ENCODE measurements at regions not wholly inside any gene's neighbourhood (a gene's known extent, or its start where the extent isn't known, plus 50 kb on each side); places are given as distances from the start of the nearest gene placed in this dataset.

DNA sequence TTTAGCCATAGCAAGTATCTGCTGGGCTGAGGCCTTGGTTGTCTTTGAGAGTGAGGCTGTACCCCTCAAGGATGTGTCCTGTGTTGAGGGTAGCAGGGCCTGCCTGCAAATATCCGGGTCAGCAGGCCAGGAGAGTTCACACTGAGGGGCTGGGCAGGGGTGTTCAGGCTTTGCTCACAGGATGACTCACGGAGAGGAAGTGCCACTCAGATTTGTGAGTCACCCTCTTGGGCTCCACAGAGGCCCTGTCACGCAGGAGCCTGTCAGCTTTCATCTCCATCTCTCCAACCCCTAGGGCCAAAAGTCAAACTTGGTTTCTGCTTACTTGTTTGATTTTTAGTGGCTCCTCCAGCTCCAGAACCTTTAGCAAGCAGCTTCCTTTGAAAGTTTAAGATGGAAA is 211.5 kb downstream of the SEC61B start:
- no peak for TF ChIP-seq GATA2 (IDR thresholded peaks at IDR 0.05; ENCODE audit: low read depth, low read length)

DNA sequence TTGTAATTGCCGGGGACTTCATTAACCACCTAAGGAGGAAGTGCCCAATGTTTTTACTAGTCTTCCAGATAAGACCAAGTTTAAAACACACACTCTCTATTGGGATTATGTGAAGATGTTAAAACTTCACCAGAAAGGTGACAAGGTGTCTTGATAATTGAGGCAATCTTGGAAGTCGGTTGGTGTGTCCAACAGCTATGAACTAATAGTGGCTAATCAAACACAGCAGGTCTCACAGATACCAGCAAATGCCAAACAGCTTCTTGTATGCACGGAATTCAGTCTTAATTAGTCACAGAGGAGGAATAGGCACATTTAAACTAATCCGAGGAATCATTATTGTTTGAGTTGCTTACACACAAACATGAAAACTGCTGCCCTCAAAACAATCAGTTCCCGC is 214.5 kb downstream of the SEC61B start:
- TF ChIP-seq GATA2 (IDR thresholded peaks at IDR 0.05; ENCODE audit: low read depth, low read length) (no peak), GATA3 (IDR thresholded peaks at IDR 0.05; ENCODE audit: low read depth, low read length) (no peak)

DNA sequence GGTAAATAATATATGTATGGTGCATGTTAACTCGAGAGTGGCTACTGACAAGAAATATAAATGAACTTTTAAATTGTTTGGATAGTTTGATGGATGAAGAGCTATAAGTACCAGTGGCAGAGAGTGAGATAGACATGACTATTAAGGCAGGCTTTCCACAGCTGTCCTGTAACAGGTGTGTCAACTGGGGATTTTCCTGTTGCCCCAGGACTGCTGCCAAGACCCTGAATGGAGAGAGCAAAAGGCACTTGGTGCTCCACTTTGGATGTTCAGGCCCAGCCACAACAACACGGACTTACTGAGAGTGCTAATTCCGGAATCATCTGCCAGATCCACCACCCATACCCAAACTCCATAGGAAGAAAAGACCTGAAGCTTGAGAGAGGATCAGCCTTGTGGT is 215.1 kb downstream of the SEC61B start:
- TF ChIP-seq GATA3 (IDR thresholded peaks at IDR 0.05; ENCODE audit: low read depth, low read length) (no peak), GATA2 (IDR thresholded peaks at IDR 0.05; ENCODE audit: low read depth, low read length) (no peak)

DNA sequence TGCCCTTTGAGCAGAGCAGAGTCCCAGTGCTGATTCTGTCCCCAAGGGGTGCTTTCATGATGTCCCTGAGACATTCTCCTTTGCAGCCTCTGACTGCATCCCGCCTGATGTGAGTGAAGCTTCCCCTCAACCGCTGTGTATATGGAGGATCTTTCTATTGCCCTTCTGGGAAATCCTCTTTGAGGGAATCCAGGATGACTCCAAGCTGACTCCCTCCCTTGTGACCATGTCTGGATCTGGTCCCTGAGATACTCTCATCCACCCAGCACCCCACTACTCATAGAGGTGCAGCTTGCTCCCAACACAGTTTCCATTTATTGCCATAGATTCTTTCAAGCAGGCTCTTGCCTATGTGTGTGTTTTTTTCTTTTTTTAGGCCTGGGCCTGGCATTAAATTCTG is 216.5 kb downstream of the SEC61B start:
- TF ChIP-seq GATA2 (IDR thresholded peaks at IDR 0.05; ENCODE audit: low read depth, low read length) (no peak), GATA3 (IDR thresholded peaks at IDR 0.05; ENCODE audit: low read depth, low read length) (no peak)

DNA sequence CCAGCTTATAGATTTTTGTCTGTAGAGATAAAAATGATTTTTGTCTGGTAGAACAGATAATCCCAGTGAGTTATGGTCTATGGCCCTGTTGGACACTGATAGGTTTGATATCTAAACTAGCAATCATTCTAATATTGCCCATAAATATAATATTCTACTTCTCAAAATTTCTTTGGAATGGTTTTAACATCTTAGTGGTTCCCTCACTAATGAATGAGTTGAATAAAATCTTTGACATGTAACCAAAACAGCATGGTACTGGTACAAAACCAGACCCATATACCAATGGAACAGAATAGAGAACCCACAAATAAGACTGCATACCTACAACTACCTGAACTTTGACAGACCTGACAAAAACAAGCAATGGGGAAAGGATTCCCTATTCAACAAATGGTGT is 219.7 kb downstream of the SEC61B start:
- TF ChIP-seq GATA3 (IDR thresholded peaks at IDR 0.05; ENCODE audit: low read depth, low read length) = no peak
- no peak for TF ChIP-seq GATA2 (IDR thresholded peaks at IDR 0.05; ENCODE audit: low read depth, low read length)

DNA sequence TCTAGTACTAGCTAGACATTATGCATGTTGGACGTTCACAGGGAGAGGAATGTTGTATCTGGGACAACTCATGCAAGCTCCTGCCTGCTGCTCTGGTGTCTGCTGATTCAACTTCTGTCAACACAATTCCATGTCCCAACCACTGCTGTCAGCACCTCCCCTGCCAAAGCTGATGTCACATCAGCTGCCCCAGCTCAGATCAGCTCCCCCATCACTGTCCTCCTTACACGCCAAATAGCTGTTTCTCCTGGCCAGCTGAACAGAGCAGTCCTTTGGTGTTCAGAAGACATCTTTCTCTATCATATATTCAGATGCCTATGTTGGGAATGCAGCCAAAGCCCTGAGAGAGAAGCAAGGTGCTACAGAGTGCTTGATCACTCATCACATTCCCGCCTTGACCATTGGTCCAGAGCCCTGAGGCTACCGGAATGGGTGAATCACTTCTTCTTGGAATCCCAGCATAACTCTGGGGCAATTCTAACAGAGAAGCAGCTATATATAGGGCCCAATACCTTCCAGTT is 223.3 kb downstream of the SEC61B start:
- TF ChIP-seq GATA2 (IDR thresholded peaks at IDR 0.05; ENCODE audit: low read depth, low read length) (no peak), GATA3 (IDR thresholded peaks at IDR 0.05; ENCODE audit: low read depth, low read length) (no peak)

DNA sequence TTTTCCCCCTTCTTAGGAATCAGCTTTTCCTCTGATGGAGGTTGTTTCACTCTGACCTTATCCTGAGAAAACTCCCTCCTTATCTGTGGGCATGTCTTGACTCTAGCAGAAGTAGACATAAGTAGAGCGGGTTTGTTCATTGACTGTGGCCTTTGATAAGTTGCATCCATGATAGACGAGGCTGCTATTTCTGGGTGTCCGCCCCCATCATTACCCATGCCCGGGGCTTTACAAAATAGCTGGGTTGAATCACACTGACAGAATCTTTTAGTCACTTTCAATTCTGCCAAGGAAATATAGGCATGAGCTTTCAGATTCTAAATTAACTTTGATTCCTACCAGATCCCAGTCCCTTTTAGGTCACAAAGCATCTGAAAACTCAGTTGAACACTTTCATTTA is 223.8 kb downstream of the SEC61B start:
- TF ChIP-seq GATA2 (IDR thresholded peaks at IDR 0.05; ENCODE audit: low read depth, low read length) = no peak
- TF ChIP-seq GATA3 (IDR thresholded peaks at IDR 0.05; ENCODE audit: low read depth, low read length) = no peak

DNA sequence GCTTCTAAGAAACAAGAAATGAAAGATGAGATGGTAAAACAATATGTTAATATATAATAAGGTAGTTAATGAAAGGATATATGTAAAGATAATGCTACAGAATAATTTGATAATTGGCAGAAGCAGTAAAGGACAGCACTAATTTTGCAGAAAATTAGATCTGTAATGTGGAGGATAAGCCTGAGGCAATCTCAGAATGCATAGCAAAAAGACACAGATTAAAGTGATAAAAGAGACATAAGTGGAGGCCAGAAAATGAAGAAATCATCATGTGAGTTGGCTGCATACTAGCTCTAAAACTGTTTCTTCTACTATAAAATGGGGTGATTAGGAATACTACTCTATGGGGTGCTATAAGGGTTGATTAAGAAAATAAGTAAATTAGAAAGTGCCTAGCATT is 225.9 kb downstream of the SEC61B start:
- no peak for TF ChIP-seq GATA3 (IDR thresholded peaks at IDR 0.05; ENCODE audit: low read depth, low read length)
- TF ChIP-seq GATA2 (IDR thresholded peaks at IDR 0.05; ENCODE audit: low read depth, low read length) = no peak

DNA sequence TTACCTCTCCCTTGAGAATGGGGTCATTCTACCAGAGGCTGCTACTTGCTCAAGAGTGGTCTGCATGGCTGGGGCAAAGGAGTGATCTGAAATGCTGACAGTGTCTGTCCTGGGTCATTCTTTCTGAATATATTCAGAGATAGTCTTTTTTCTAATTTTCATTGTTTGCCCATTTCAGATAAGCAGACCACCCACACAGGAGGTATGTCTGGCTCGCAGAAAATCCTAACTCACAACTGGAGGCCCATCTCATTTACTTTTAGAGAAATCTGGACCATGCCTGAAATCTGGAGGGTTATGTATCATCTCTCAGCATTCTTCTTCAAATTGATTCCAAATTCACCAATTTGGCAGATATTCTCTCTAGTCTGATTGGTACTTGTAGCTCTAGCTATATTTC is 227.6 kb downstream of the SEC61B start:
- TF ChIP-seq GATA3 (IDR thresholded peaks at IDR 0.05; ENCODE audit: low read depth, low read length) (no peak), GATA2 (IDR thresholded peaks at IDR 0.05; ENCODE audit: low read depth, low read length) (no peak)

DNA sequence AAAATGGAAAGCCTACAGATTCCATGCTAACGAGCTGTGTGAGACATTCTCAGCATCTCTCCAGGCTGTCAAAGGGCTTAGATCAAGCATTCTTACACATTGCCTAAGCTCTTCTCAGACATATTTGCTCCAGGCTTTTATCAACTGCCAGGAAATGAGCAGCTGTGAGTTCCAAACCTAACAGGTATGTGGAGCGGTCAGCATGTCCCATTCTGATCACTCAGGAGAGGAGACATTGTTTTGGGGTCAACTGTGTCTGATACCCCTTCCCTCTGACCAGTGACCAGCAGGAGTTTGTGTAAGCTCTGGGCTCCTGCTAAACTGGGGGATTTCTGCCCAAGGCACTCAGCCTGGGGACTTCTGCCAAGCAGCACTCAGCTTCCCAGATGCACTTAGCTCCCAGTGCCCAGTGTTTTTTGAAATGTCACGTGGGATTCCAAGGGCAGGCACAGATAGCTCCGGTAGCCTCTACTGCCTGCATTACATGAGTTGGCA is 229.1 kb downstream of the SEC61B start:
- no peak for TF ChIP-seq GATA2 (IDR thresholded peaks at IDR 0.05; ENCODE audit: low read depth, low read length)
- TF ChIP-seq GATA3 (IDR thresholded peaks at IDR 0.05; ENCODE audit: low read depth, low read length) = no peak

DNA sequence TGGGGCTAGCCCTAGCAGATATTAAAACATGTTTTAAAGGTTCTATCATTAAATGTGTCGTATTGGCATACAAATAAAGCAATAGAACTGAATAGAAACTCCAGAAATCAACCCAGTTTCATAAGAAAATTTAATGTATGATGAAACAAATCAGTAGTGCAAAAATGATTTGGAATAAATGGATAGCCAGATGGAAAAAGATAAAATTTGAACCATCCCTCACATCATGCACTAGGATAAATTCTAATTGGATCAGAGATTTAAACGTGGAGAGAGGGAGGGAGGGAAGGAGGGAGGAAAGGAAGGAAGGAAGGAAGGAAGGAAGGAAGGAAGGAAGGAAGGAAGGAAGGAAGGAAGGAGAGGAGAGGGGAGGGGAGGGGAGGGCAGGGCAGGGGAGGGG is 235.3 kb downstream of the SEC61B start:
- TF ChIP-seq GATA3 (IDR thresholded peaks at IDR 0.05; ENCODE audit: low read depth, low read length) (no peak), GATA2 (IDR thresholded peaks at IDR 0.05; ENCODE audit: low read depth, low read length) (no peak)

DNA sequence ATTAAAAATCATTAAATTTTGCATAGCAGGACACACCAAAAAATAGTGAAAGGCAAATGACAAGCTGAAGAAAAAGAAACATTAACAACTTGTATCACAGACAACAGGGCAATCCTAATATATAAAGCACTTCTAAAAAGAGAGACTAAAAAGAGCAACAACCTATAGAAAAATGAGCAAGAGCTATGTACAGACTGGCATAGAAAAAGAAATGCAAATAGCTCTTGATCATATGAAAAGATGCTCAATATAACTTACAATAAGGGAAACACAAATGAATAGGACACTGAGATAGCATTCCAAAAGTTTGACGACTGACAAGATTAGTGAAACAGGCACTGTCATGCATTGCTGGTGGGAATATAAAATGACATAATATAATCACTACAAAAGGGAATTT is 235.9 kb downstream of the SEC61B start:
- no peak for TF ChIP-seq GATA2 (IDR thresholded peaks at IDR 0.05; ENCODE audit: low read depth, low read length)
- TF ChIP-seq GATA3 (IDR thresholded peaks at IDR 0.05; ENCODE audit: low read depth, low read length) = no peak

DNA sequence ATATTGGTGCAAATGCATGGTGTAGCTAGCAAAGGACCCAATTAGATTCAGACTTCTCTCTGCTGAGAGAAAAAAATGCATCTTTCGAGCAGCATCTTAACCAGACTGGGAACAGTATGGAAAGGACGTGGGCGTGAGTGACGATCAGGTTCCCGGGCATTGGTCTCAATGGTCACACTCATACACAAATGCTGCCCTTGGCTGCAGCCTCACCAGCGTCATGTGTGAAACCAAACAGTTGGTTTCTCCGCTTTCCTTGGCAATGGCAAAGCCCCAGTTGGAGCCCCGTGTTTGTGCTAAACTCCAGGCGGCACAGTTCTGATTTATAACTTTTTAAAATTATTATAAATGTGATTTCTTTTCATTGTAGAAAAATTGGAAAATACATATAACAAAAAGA is 237.8 kb downstream of the SEC61B start:
- TF ChIP-seq GATA3 (IDR thresholded peaks at IDR 0.05; ENCODE audit: low read depth, low read length) = no peak
- no peak for TF ChIP-seq GATA2 (IDR thresholded peaks at IDR 0.05; ENCODE audit: low read depth, low read length)

DNA sequence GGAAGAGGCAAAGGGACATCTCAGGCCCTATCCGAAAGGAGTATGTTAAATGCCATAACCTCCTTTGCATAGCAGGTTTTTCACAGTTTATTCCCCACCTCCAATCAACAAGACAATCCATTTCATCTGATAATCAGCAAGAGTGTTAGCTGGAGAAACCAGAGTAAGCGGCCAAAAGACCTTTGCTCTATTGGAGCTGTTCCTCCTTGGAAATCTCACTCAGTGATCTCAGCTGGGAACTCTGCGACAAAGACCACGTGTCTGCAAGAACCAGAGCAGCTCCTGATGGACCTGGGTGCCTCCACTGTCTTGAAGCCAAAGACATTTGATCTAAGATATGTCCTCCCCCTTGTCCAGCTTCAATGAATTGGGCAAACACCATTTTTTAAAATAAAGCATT is 241.0 kb downstream of the SEC61B start:
- TF ChIP-seq GATA3 (IDR thresholded peaks at IDR 0.05; ENCODE audit: low read depth, low read length) (no peak), GATA2 (IDR thresholded peaks at IDR 0.05; ENCODE audit: low read depth, low read length) (no peak)

DNA sequence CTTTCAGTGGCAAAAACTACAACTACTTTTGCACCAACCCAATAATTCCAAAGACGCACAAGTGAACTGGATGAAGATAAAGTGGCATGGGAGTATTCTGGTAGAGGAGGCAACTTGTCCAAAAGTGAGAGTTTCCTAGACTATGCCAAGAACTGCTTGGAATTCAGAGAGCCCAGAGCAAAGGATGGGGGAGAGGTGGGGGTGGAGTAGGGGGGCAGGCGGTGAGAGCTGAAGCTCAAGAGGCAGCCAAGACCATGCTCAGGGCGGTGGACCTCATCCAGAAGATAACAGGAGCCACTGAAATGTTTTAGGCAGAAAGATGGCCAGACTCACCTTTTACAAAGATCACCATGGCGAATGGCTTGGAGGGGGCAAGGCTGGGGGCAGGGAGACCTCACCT is 242.5 kb downstream of the SEC61B start:
- TF ChIP-seq GATA2 (IDR thresholded peaks at IDR 0.05; ENCODE audit: low read depth, low read length) (no peak), GATA3 (IDR thresholded peaks at IDR 0.05; ENCODE audit: low read depth, low read length) (no peak)

DNA sequence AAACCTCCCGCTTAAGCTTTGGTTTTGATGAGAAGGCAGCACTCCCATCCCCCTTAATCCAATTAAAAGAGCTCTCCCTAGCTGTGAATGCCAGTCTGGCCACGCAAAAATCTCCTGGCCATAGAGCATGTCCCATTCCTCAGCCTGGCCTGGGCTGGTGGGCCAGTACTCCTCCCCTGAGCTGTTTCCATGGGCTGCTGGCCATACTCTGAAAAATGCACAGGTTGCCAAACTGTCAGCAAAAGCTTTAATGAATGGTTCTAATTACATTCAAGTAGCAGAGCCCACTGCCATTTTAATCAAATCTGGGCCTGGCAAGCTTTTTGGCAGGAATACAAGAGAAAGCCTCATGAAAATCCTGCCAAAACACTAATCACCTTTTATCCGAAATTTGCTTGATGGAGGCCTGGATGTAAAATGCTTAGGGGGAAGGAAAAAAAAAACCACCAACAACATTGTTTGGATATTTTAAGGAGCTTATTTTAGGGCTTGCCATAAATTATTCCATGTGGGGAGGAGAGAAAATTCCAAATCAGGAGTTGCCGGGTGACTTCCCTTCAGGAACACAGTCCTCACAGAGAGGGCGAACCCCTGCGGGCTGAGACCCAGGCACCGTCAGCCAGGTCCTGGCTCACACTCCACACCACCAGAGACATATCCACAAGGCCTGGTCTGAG is 243.3 kb downstream of the SEC61B start:
- TF ChIP-seq GATA2 (IDR thresholded peaks at IDR 0.05; ENCODE audit: low read depth, low read length) (no peak; the same call in none of the 2 replicates), GATA3 (IDR thresholded peaks at IDR 0.05; ENCODE audit: low read depth, low read length) (no peak)
